IMR-90 (cell line): ENCODE measurements at regions not wholly inside any gene's neighbourhood (a gene's known extent, or its start where the extent isn't known, plus 50 kb on each side); places are given as distances from the start of the nearest gene placed in this dataset.

Experiments used
- ATAC-seq: fragments of 200-7000 bp; cut with Tn5 transposase; 2 replicates; pipeline ENCODE4 v1.9.1; 2020; ENCODE audit warnings: low read depth, mild to moderate bottlenecking, moderate library complexity
- BruUV-seq: library from RNA; stranded (reverse); fragments of 400-500 nt; replicated peaks from 2 replicates; lab custom pipeline; 2021; lab: Mats Ljungman, UMichigan
- CTCF ChIA-PET: fragments of 300-600 bp; formaldehyde crosslinking; extraction: SDS; loops from one replicate; lab custom pipeline; 2021; ENCODE audit warnings: antibody characterized with exemption; lab: Yijun Ruan, JAX
- POLR2A ChIA-PET: fragments of 300-600 bp; sonication (Branson Sonifier 250); formaldehyde crosslinking; loops from one replicate; lab custom pipeline; 2022; ENCODE audit warnings: antibody characterized with exemption; ENCODE audit not compliant: unreplicated experiment; lab: Charles Lee
- DNase-seq: peaks from one replicate; pipeline ENCODE4 v3.0.0; 2013
- H2AFZ ChIP-seq: replicated peaks from 2 replicates; pipeline ENCODE3; 2013; ENCODE audit warnings: low read length, mild to moderate bottlenecking; ENCODE audit not compliant: poor library complexity
- H2AK5ac ChIP-seq: 2 replicates; pipeline ENCODE4 v1.6.1; 2013; ENCODE audit warnings: low read depth, low read length, inconsistent platforms
- H2AK9ac ChIP-seq: replicated peaks from 2 replicates; pipeline ENCODE3; 2013; ENCODE audit warnings: mild to moderate bottlenecking, low read depth, low read length, moderate library complexity; ENCODE audit not compliant: poor library complexity
- H2BK120ac ChIP-seq: 2 replicates; pipeline ENCODE4 v1.6.1; 2013; ENCODE audit warnings: low read depth, low read length, inconsistent platforms
- H2BK15ac ChIP-seq: 3 replicates; pipeline ENCODE4 v1.6.1; 2013; ENCODE audit warnings: low read depth, low read length, inconsistent platforms
- H2BK20ac ChIP-seq: 2 replicates; pipeline ENCODE4 v1.6.1; 2013; ENCODE audit warnings: low read depth, mild to moderate bottlenecking, inconsistent platforms, low read length, moderate library complexity
- H2BK5ac ChIP-seq: 2 replicates; pipeline ENCODE4 v1.6.1; 2013; ENCODE audit warnings: mild to moderate bottlenecking, low read depth, low read length, inconsistent platforms; ENCODE audit not compliant: poor library complexity, severe bottlenecking
- H3K14ac ChIP-seq: replicated peaks from 2 replicates; pipeline ENCODE4 v1.6.1; 2013; ENCODE audit warnings: low read depth, low read length, inconsistent platforms
- H3K18ac ChIP-seq: 2 replicates; pipeline ENCODE4 v1.6.1; 2013; ENCODE audit warnings: low read depth, low read length, control low read depth
- H3K23ac ChIP-seq: 2 replicates; pipeline ENCODE4 v1.6.1; 2013; ENCODE audit warnings: low read depth, low read length, inconsistent platforms
- H3K27ac ChIP-seq: 2 replicates; pipeline ENCODE4 v1.5.1; 2013; ENCODE audit warnings: mild to moderate bottlenecking, control low read depth, low read length; ENCODE audit not compliant: insufficient read depth
- H3K27me3 ChIP-seq: 2 replicates; pipeline ENCODE4 v1.6.1; 2013; ENCODE audit warnings: low read length; ENCODE audit not compliant: control insufficient read depth, insufficient read depth
- H3K36me3 ChIP-seq: 2 replicates; pipeline ENCODE4 v1.6.1; 2013; ENCODE audit warnings: low read length, mixed read lengths; ENCODE audit not compliant: control insufficient read depth, insufficient read depth
- H3K4ac ChIP-seq: 2 replicates; pipeline ENCODE4 v1.6.1; 2013; ENCODE audit warnings: low read depth, low read length, inconsistent platforms
- H3K4me1 ChIP-seq: 2 replicates; pipeline ENCODE4 v1.6.1; 2013; ENCODE audit warnings: low read length, mixed read lengths; ENCODE audit not compliant: control insufficient read depth, insufficient read depth
- H3K4me2 ChIP-seq: 2 replicates; pipeline ENCODE4 v1.6.1; 2013; ENCODE audit warnings: low read depth, mild to moderate bottlenecking, control low read depth, low read length, moderate library complexity
- H3K4me3 ChIP-seq: 2 replicates; pipeline ENCODE4 v1.5.1; 2013; ENCODE audit warnings: low read depth, mild to moderate bottlenecking, control low read depth, low read length, moderate library complexity; ENCODE audit not compliant: insufficient read depth
- H3K56ac ChIP-seq: 2 replicates; pipeline ENCODE4 v1.6.1; 2013; ENCODE audit warnings: low read length, inconsistent platforms; ENCODE audit not compliant: insufficient read depth; ENCODE audit errors: extremely low read depth
- H3K79me1 ChIP-seq, 2 experiments: 2 replicates each; pipeline ENCODE4 v1.6.1; 2013; ENCODE audit warnings: low read length in 2 of 2, inconsistent platforms in 1 of 2, low read depth in 1 of 2
- H3K9ac ChIP-seq: 2 replicates; pipeline ENCODE4 v1.6.1; 2013; ENCODE audit warnings: low read depth, low read length, control low read depth
- H3K9me1 ChIP-seq: 2 replicates; pipeline ENCODE4 v1.6.1; 2013; ENCODE audit warnings: low read length, inconsistent platforms; ENCODE audit not compliant: insufficient read depth
- H3K9me3 ChIP-seq: 2 replicates; pipeline ENCODE4 v1.6.1; 2013; ENCODE audit warnings: low read length; ENCODE audit not compliant: control insufficient read depth, insufficient read depth
- H4K20me1 ChIP-seq: 2 replicates; pipeline ENCODE4 v1.6.1; 2013; ENCODE audit warnings: low read length, inconsistent platforms; ENCODE audit not compliant: insufficient read depth
- H4K5ac ChIP-seq: 2 replicates; pipeline ENCODE4 v1.6.1; 2013; ENCODE audit warnings: mild to moderate bottlenecking, low read depth, low read length, control low read depth
- H4K8ac ChIP-seq, 2 experiments: 2 replicates each; pipeline ENCODE4 v1.6.1; 2013; ENCODE audit warnings: low read depth in 2 of 2, low read length in 2 of 2, control low read depth in 1 of 2, inconsistent platforms in 1 of 2
- H4K91ac ChIP-seq: 2 replicates; pipeline ENCODE4 v1.6.1; 2013; ENCODE audit warnings: low read depth, low read length, inconsistent platforms; ENCODE audit not compliant: insufficient read depth
- BHLHE40 ChIP-seq: fragments of 150-350 bp; IDR thresholded peaks from 2 replicates; pipeline ENCODE4 v1.6.1; 2016; ENCODE audit warnings: mild to moderate bottlenecking, low read depth, low read length
- CTCF ChIP-seq: conservative IDR thresholded peaks from 2 replicates; pipeline ENCODE4 v1.5.1; 2012; ENCODE audit warnings: mild to moderate bottlenecking, low read depth, low read length, improper control_type of control experiment
- MXI1 ChIP-seq: IDR thresholded peaks from 2 replicates; pipeline ENCODE4 v1.6.1; 2012; ENCODE audit warnings: low read depth, mild to moderate bottlenecking, low read length, moderate library complexity, borderline replicate concordance
- NFE2L2 ChIP-seq: fragments of 150-350 bp; IDR thresholded peaks from 2 replicates; pipeline ENCODE4 v1.6.1; 2016; ENCODE audit warnings: low read depth, mild to moderate bottlenecking, low read length
- RCOR1 ChIP-seq: IDR thresholded peaks from 2 replicates; pipeline ENCODE4 v1.6.1; 2012; ENCODE audit warnings: mild to moderate bottlenecking, low read length, improper control_type of control experiment; ENCODE audit not compliant: insufficient replicate concordance
- SMC3 ChIP-seq: fragments of 150-350 bp; IDR thresholded peaks from 2 replicates; pipeline ENCODE4 v1.6.1; 2016; ENCODE audit warnings: low read depth, mild to moderate bottlenecking, antibody characterized with exemption, low read length, moderate library complexity
- WGBS, 2 experiments: methylation state at CpG; one replicate each; pipeline versions ENCODE4 v1.1.5 to v1.1.7; 2013; ENCODE audit warnings: missing lambda C conversion rate in 2 of 2; ENCODE audit not compliant: insufficient read length in 1 of 2; ENCODE audit errors: extremely low coverage in 2 of 2; 5-methylcytosine and 5-hydroxymethylcytosine counted together
- dilution Hi-C: fragments of 300-500 bp; cut with HindIII; formaldehyde crosslinking; loops from one replicate; pipeline ENCODE4 v1.14.3; 2018; ENCODE audit warnings: low sequenced_read_pairs; ENCODE audit not compliant: unreplicated experiment
- in situ Hi-C: fragments of 300-500 bp; cut with MboI; formaldehyde crosslinking; loops from 3 replicates; pipeline ENCODE4 v1.14.3; 2019; ENCODE audit warnings: low sequenced_read_pairs, inconsistent platforms, mixed read lengths
- intact Hi-C: fragments of 100-400 bp; cut with micrococcal nuclease; formaldehyde crosslinking; loops from 2 replicates; pipeline ENCODE4 v1.10.0; 2022

- no peak for ATAC-seq
- H2AK5ac ChIP-seq, result no peak overlapping the region
- H4K91ac ChIP-seq, result no peak overlapping the region
- H2AK9ac ChIP-seq, result no peak overlapping the region
- no peaks in the 10 kb centered on the region for H3K36me3 ChIP-seq
- H3K9ac ChIP-seq, result no peak overlapping the region
- H4K20me1 ChIP-seq, result no peaks in the 10 kb centered on the region
- H3K4me3 ChIP-seq, result no peak overlapping the region
- H3K56ac ChIP-seq, result no peak overlapping the region
- H3K4me1 ChIP-seq, result no peaks in the 10 kb centered on the region
- no peak overlapping the region for H3K4me2 ChIP-seq
- no peak overlapping the region for H2BK120ac ChIP-seq
- H3K4ac ChIP-seq, result no peak overlapping the region
- no peak overlapping the region for H4K8ac ChIP-seq
- no peak overlapping the region for H3K23ac ChIP-seq
- no peaks in the 10 kb centered on the region for H3K27me3 ChIP-seq
- intact Hi-C loops (no loop called here), dilution Hi-C loops (no loop called here), in situ Hi-C loops (no loop called here)
- WGBS, 2 experiments, result no CpG with 5 or more reads among the region's 1 CpG
- H2BK5ac ChIP-seq, result no peak overlapping the region
- no peak overlapping the region for H2BK20ac ChIP-seq
- H3K27ac ChIP-seq, result no peak overlapping the region
- no peak overlapping the region for H4K5ac ChIP-seq
- H3K79me1 ChIP-seq, result no peaks in the 10 kb centered on the region
- H3K14ac ChIP-seq, result no peak overlapping the region
- CTCF ChIA-PET, result no interaction called here
- H3K18ac ChIP-seq, result no peak overlapping the region
- no peak for TF ChIP-seq RCOR1
- no peak for TF ChIP-seq NFE2L2
- TF ChIP-seq BHLHE40, result no peak
- no peak for TF ChIP-seq MXI1
- no peak for TF ChIP-seq SMC3
- TF ChIP-seq CTCF, result no peak
- no peak for DNase-seq
- no peak overlapping the region for H2BK15ac ChIP-seq
- peaks cover 12% of the 10 kb centered on the region for H3K9me3 ChIP-seq
- H3K9me1 ChIP-seq, result no peaks in the 10 kb centered on the region
- BruUV-seq, result no TSS peak
- H2AFZ ChIP-seq, result no peak overlapping the region
- POLR2A ChIA-PET, result no interaction called here
Observed at GRCh38 chr1:14281412-14281811, 317.1 kb upstream of the KAZN start.
